RWPE1 (cell line): ENCODE measurements at regions not wholly inside any gene's neighbourhood (a gene's known extent, or its start where the extent isn't known, plus 50 kb on each side); places are given as distances from the start of the nearest gene placed in this dataset.

ENCODE experiments used
- CTCF ChIA-PET: fragments of 350-600 bp; sonication (Branson Sonifier 250); formaldehyde crosslinking; extraction: SDS; loops from one replicate; lab custom pipeline; 2021; lab: Yijun Ruan, JAX
- POLR2A ChIA-PET: fragments of 400-600 bp; formaldehyde crosslinking; extraction: SDS; loops from one replicate; lab custom pipeline; 2020; ENCODE audit warnings: antibody characterized with exemption; ENCODE audit not compliant: low non-redundant PET; lab: Yijun Ruan, JAX
- DNase-seq: peaks from one replicate; pipeline ENCODE4 v3.0.0; 2012; ENCODE audit warnings: low spot score
- H3K27ac ChIP-seq: fragments of 450-650 bp; 2 replicates; pipeline ENCODE4 v1.5.1; 2017
- TF ChIP-seq, protein P1 (sequence below): fragments of 450-650 bp; conservative IDR thresholded peaks from 2 replicates; pipeline ENCODE4 v1.5.1; 2017; ENCODE audit warnings: low read depth, mild to moderate bottlenecking

DNA sequence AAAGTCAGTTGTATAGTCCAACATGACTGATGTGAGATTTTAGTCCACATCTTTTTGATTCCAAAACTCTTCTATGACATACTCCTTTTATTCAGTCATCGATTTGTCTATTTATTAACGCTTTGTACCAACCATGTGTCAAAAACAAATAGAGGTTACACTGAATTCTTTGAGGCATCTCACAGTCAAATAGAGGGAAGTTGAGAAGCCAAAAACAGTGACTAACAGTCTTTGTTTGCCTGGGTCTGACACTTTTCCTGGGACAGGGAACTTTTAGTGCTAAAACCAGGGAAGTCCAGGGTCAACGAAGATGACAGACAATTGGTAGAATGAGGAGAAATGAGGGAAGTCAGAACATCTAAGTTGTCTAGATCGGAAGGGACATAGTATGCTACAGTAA, 169.9 kb upstream of the HS3ST1 start:
- CTCF ChIA-PET, result no interaction called here
- POLR2A ChIA-PET, result no interaction called here

DNA sequence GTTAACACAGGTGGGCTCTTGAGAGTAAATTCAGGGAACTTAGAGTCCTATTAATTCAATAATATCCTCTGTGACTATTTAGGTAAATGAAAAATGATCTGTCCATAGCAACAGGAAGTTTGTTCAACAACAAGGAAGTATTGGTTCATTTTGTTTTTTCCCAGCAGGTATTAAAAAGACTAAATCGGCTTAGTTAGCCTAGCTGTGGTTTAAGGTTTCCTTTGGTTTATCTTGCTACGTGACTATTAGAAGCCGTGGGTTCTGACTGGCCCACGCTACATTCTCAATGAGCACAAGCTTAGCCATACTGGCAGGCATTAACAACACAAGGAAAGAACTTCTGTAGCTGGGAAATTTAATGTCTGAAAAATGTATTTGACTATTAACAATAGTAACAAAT, 168.8 kb upstream of the HS3ST1 start:
- DNase-seq, result no peak
- TF ChIP-seq, protein P1, sequence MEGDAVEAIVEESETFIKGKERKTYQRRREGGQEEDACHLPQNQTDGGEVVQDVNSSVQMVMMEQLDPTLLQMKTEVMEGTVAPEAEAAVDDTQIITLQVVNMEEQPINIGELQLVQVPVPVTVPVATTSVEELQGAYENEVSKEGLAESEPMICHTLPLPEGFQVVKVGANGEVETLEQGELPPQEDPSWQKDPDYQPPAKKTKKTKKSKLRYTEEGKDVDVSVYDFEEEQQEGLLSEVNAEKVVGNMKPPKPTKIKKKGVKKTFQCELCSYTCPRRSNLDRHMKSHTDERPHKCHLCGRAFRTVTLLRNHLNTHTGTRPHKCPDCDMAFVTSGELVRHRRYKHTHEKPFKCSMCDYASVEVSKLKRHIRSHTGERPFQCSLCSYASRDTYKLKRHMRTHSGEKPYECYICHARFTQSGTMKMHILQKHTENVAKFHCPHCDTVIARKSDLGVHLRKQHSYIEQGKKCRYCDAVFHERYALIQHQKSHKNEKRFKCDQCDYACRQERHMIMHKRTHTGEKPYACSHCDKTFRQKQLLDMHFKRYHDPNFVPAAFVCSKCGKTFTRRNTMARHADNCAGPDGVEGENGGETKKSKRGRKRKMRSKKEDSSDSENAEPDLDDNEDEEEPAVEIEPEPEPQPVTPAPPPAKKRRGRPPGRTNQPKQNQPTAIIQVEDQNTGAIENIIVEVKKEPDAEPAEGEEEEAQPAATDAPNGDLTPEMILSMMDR, result no peak
- CTCF ChIA-PET, result no interaction called here
- H3K27ac ChIP-seq, result no peak overlapping the region
- POLR2A ChIA-PET, result no interaction called here

More for the DNA sequence above, 169.9 kb upstream of the HS3ST1 start:
- no peak for DNase-seq
- H3K27ac ChIP-seq, result no peak overlapping the region
- TF ChIP-seq, protein P1, result no peak

DNA sequence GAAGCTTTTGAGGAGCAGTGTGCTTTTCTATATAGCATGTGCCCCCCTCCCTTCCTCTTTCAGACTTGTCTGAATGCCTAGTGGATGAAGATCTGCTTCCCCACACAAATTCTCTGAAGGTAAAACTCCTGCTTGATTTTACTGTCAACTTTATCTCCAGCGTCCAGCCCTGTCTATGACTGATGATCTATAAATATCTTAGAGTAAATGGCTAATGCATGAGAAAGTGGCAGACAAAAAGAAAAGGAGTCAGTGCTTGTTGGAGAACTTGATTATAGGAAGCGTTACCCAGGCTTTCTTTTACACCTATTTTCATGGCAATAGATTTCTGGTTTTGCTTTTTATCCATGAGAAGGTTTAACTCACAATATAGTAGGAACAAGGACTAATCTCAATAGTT, 168.3 kb upstream of the HS3ST1 start:
- H3K27ac ChIP-seq, result no peak overlapping the region
- TF ChIP-seq, protein P1, result no peak
- ChIA-PET POLR2A (no interaction called here), CTCF (no interaction called here)
- no peak for DNase-seq

DNA sequence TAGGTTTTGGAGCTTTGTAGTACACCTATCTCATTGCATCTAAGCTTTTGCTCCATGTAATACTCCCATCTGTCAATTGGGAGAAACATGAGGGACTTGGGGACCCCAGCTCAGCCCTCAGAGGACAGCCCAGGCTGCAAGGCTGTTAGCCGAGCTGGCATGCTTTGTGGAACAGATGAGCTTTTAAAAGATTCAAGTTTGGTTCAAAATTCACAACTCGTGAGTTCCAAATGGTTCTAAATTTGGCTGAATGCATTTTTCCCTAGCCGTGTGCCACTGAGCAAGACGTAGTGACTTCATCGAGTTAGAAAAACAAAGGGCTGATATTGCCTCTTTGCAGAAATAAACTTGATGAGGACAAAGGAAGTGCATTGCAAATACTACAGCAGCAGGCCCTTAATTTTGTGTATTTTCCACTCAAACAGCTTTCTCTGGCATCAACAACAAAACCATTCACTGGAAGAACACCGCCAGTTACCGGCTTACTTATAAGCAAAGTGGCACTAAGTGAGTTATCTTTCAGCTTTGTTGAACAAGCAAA, 165.0 kb upstream of the HS3ST1 start:
- POLR2A ChIA-PET, result no interaction called here
- CTCF ChIA-PET, result interaction anchor here (0.7 kb wide), 1 partner anchor 1107 kb away, joined by 3 read pairs; no protein-coding TSS in a partner anchor
- TF ChIP-seq, protein P1, result no peak
- no peak overlapping the region for H3K27ac ChIP-seq
- DNase-seq, result no peak

DNA sequence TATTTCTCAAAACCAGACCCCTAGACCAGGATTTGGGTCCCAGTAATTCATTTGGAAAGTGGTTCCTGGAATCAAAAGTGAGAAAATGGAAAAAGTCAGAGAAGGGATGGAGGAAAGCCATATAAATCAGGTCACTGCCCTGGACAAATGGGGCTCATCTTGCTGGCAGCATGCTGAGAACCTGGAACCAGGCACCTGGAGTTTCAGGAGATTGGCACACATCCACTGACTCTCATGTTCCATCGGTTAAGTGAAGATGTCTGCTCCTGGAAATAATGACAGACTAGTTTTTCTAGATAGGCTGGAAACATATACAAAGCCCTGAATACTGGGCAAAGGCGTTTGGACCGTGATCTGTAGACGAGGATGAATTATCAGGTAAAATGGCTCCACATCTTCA, 163.6 kb upstream of the HS3ST1 start:
- ChIA-PET POLR2A (no interaction called here), CTCF (no interaction called here)
- DNase-seq, result no peak
- H3K27ac ChIP-seq, result no peak overlapping the region
- TF ChIP-seq, protein P1, result no peak

DNA sequence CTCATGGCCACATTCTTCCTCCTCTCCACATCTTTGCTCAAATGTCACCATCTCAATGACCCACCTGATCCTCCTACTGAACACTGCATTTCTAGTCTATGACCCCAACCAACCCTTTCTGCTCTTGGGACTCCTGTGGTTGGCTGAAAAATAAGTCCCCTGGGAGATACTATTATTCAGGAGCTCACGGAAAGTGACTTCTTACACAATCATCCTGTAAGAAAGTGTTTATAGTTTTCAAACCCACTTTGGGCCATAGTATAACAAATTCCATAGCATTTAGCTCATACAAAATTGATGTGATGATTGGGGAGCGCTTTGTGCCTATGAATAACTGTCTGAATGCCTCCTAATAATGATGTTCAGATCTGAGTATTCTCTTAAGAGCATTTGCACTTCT, 161.4 kb upstream of the HS3ST1 start:
- TF ChIP-seq, protein P1, result no peak
- ChIA-PET POLR2A (no interaction called here), CTCF (no interaction called here)
- no peak overlapping the region for H3K27ac ChIP-seq
- no peak for DNase-seq

DNA sequence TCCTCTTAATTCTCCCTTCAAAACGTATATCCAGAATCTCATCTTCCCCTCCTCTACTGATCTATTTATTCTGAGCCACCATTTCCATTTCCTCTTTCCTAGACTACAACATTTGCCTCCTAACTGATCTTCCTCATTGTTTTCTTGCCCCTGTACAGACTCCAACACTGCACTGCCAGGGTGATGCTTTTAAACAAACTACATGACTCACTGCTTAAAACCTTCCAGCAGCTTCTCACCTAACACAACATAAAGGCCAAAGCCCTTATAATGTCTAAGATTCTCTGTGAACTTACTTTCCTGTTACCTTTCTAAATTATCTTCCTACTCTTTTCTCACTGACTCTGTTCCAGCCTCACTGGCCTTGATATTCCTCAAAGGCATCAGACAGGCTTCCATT, 161.0 kb upstream of the HS3ST1 start:
- TF ChIP-seq, protein P1, result no peak
- no peak overlapping the region for H3K27ac ChIP-seq
- no peak for DNase-seq
- CTCF ChIA-PET, result no interaction called here
- POLR2A ChIA-PET, result no interaction called here
